COR-L47 (cell line): ENCODE measurements at regions not wholly inside any gene's neighbourhood (a gene's known extent, or its start where the extent isn't known, plus 50 kb on each side); places are given as distances from the start of the nearest gene placed in this dataset.
"Not testable (repeated sequence)": the region's sequence is repeated elsewhere in the genome, so short reads cannot be mapped to it uniquely, and the experiment has no call there.

Source experiments
- DNase-seq: peaks from one replicate; lab custom pipeline; 2025; lab: John Stamatoyannopoulos, UW

GRCh38 chr21:28877318-28877884 is 115.3 kb downstream of the LTN1 start:
- DNase-seq, result no peak

- DNase-seq, result no peak
These were observed 117.6 kb downstream of the LTN1 start for GRCh38 chr21:28875078-28875477.

DNA sequence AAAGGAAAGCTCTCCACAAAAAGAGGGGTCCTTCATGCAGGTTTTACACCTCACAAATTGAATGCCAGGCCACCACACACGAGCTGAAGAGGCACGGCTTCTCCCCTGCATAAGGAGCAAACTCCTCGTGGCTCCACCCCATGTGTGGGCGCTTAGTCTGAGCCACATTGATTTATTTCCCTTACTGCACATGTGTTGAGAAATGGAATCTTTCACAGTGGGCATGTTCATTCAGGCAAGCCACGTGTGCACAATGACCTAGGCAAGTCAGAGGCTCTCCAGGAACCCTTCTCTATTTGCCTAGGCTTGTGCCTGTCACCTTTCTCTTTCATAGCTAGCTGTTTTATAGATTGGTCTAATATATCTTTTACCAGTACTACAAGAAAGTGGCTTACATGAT is 120.5 kb downstream of the LTN1 start:
- DNase-seq, result no peak

GRCh38 chr21:28871388-28872010 is 121.2 kb downstream of the LTN1 start:
- DNase-seq, result no peak

DNA sequence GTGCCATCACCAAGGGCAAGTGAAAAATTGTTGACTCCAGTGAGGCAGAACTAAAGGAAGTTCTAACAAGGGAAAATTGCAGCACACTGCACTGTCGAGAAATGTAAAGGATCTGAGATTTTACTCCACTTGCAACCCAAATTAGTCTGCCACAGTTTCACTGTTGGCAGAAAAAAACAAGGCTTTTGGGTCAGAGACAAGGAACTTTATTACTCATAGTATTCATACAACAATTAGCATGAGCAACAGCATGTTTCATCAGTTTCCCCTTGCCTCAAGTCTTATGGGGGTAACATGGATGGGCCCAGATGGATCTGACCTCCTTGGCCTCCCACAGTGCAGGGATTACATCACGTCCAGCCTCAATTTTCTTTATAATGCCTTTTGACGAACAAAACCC is 125.3 kb downstream of the LTN1 start:
- DNase-seq, result no peak

- DNase-seq, result no peak
These were observed 127.0 kb downstream of the LTN1 start for GRCh38 chr21:28865488-28866186.

- DNase-seq, result no peak
These were observed 134.3 kb downstream of the LTN1 start for GRCh38 chr21:28858424-28858823.

DNA sequence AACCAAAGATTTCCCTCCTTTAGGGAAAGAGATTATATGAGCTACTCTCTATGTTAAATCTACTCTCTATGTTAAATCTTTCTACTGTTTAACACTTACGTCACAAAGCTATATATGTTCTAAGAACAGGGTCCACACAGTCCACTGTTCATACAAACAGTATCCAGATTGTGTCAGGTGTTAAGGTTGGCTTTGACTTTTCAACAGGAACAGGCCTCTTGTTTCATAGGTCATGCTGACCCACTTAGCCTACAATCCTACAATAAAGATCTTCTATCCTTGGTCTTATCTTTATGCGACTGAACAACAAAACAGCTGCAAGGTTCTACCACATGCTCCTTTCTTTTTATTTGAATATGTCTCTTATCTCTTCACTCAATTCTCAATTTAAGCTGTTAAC is 134.9 kb downstream of the LTN1 start:
- DNase-seq, result no peak

- no peak for DNase-seq
These were observed 136.0 kb downstream of the LTN1 start for GRCh38 chr21:28856588-28857250.

- no peak for DNase-seq
These were observed 140.0 kb downstream of the LTN1 start for GRCh38 chr21:28852706-28853105.

DNA sequence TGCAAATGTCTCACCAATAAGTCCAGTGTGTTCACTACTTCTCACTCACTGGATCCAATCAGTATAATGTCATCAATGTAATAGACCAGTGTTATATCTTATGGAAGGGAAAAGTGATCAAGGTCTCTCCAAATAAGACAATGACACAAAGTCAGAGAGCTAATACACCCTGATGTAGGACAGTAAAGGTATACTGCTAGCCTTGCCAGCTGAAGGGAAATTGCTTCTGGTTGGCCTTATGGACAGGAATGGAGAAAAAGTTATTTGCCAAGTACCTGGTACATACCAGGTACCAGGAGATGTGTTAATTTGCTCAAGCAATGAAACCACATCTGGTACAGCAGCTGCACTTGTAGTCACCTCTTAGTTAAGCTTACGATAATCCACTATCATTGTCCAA is 141.0 kb downstream of the LTN1 start:
- no peak for DNase-seq

DNA sequence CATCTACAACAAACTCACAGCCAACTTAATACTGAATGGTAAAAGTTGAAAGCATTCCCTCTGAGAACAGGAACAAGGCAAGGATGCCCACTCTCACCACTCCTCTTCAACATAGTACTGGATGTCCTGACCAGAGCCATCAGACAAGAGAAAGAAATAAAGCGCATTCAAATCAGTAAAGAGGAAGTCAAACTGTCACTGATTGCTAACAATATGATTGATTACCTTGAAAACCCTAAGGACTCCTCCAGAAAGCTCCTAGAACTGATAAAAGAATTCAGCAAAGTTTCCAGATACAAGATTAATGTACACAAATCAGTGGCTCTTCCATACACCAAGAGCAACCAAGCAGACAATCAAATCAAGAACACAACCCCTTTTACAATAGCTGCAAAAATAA is 153.4 kb downstream of the LTN1 start:
- not testable (repeated sequence) for DNase-seq

GRCh38 chr21:28837426-28837825 is 155.3 kb downstream of the LTN1 start:
- not testable (repeated sequence) for DNase-seq

DNA sequence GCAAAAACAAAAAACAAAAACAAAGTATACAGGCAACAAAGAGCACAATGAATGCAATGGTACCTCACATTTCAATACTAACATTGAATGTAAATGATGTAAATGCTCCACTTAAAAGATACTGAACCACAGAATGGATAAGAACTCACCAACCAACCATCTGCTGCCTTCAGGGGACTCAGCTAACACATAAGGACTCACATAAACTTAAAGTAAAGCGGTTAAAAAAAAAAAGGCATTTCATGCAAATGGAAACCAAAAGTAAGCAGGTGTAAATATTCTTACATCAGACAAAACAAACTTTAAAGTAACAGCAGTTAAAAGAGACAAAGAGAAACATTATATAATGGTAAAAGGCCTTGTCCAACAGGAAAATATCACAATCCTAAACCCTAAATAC is 156.1 kb downstream of the LTN1 start:
- not testable (repeated sequence) for DNase-seq

GRCh38 chr21:28834335-28835238 is 158.1 kb downstream of the LTN1 start:
- DNase-seq, result no peak

- no peak for DNase-seq
These were observed 159.1 kb downstream of the LTN1 start for GRCh38 chr21:28833609-28834008.

DNA sequence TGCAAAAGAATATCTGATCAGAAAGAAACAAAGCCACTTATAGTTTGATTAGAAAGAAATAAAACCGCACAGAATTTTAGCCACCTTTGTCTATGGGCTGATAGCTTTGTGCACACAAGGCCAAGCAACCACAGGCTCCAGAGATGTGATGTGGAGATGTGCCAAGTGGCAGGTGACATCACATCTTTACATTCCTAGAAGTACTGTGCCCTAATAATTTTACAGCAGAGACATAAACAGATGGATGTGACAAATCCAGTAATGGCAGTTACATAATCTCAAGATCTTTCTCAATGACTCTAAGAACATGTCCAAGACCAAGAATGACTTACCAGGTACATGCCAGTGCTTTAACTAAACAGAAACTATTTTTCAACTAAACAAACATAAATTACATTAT is 159.5 kb downstream of the LTN1 start:
- no peak for DNase-seq

DNA sequence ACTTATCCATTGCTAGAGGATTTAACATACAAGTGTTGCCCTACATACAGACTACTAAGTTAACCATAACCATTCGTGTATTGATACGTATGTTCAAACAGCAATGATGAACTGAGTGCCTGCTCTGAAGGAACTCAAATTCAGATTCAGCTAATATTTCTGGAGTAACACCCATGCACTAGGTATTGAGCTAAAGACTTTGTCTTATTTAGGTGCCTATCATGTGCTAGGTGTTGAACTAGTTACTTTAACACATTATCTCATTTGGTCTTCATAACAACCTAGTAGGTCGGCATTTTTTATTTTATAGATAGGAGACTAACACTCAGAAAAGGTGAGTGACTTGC is 160.0 kb downstream of the LTN1 start:
- DNase-seq, result no peak

DNA sequence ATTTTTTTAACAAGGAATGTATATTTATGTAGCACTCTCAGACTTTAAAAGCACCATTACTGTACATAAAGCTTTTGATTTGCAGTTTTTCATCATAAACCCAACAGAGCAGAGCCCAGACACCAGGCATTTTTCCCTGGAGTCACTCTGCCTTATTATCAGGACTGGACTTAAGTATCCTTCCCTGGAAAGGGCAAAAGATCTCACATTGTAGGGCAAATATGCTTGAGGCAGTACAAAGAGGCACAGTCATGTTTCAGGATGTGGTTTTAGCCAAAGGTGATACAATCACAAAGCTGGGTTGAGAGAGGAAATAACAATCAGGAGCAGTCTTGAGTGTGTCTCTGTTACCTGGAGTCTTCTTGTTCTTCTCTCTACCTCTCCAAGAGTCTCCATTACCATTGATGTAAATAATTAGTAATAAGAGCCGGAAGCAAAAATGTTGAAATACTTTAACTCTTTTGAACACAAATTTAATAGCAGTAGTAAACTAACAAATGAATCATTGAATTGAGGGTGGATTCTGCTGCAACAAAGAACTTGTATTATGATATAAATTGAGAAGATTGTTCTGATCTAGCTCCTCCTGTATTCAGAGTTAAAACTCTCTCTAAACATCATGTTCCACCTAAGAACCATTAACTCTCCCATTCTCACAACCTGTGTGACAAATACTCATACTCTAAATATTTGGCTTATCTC is 160.5 kb downstream of the LTN1 start:
- DNase-seq, result no peak

DNA sequence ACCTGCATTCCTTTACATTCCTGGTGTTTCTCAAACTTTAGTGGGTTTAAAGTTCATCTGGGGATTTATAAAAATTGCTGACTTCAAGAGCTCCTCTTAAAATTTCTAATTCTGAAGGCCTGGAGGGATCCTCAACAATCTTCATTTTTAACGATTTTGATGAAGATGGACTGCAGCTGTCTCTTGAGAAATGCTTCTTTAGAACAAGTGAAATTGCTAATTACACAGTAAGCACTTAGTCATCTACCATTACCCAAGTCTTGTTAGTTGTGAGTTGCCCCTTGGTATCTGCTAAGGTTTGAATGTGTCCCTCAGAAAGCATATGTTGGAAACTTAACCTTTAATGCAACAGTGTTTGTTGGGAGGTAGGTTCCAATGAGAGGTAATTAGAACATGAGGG is 163.7 kb downstream of the LTN1 start:
- DNase-seq, result no peak

GRCh38 chr21:28828021-28828420 is 164.7 kb downstream of the LTN1 start:
- no peak for DNase-seq

GRCh38 chr21:28827422-28827821 is 165.3 kb downstream of the LTN1 start:
- no peak for DNase-seq
